ENCODE measurements at regions not wholly inside any gene's neighbourhood (a gene's known extent, or its start where the extent isn't known, plus 50 kb on each side); places are given as distances from the start of the nearest gene placed in this dataset.
"Not testable (repeated sequence)": the region's sequence is repeated elsewhere in the genome, so short reads cannot be mapped to it uniquely, and the experiment has no call there.

DNA sequence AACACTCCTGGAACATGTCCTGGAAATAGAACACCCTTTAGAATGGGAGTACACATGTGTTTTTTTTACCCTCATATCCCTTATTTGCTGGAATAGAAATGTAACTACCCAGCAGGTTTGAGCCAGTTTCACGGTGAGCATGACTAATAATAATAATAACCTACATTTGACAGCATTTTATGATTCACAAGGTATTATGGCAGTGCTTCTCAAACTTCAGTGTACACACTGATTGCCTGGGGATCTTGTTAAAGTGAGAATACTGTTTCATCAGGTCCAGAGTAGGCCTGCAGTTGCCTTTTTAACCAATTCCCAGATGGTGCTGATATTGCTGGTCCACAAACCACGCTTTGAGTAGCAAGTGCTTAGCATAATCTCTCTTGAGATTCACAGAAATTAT is 63.9 kb downstream of the NFKBIZ start:
- WGBS, result 100% methylated on average over 2 of the region's 2 CpGs
- no peak overlapping the region for H3K27ac ChIP-seq (ENCODE audit: low read depth, low read length)
- H3K36me3 ChIP-seq (ENCODE audit: insufficient read depth, low read length), result no peaks in the 10 kb centered on the region
- no peaks in the 10 kb centered on the region for H3K27me3 ChIP-seq (ENCODE audit: insufficient read depth, low read length)
- H3K9ac ChIP-seq (ENCODE audit: low read depth, low read length), result no peak overlapping the region
- H3K4me1 ChIP-seq (ENCODE audit: insufficient read depth, low read length), result no peaks in the 10 kb centered on the region
- H3K4me3 ChIP-seq (ENCODE audit: low read length), result no peak overlapping the region
- H3K9me3 ChIP-seq (ENCODE audit: insufficient read depth, low read depth, low read length), result no peaks in the 10 kb centered on the region

DNA sequence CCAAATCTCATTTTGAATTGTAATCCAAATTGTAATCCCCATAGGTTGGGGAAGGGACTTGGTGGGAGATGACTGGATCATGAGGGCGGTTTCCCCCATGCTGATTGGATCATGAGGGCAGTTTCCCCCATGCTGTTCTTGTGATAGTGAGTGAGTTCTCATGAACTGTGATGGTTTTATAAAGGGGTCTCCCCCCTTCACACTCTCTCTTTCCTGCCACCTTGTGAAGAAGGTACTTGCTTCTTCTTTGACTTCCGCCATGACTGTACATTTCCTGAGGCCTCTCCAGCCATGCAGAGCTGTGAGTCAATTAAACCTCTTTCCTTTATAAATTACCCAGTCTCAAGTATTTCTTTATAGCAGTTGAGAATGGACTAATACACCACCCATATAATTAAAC is 68.4 kb downstream of the NFKBIZ start:
- 98% methylated on average over 2 of the region's 2 CpGs for WGBS
- not testable (repeated sequence) for H3K9me3 ChIP-seq (ENCODE audit: insufficient read depth, low read depth, low read length); H3K4me3 ChIP-seq (ENCODE audit: low read length); H3K27ac ChIP-seq (ENCODE audit: low read depth, low read length); H3K36me3 ChIP-seq (ENCODE audit: insufficient read depth, low read length); H3K9ac ChIP-seq (ENCODE audit: low read depth, low read length); H3K4me1 ChIP-seq (ENCODE audit: insufficient read depth, low read length); H3K27me3 ChIP-seq (ENCODE audit: insufficient read depth, low read length)

GRCh38 chr3:101922151-101922725 is 72.9 kb downstream of the NFKBIZ start:
- H3K36me3 ChIP-seq (ENCODE audit: insufficient read depth, low read length); H3K27ac ChIP-seq (ENCODE audit: low read depth, low read length); H3K9me3 ChIP-seq (ENCODE audit: insufficient read depth, low read depth, low read length); H3K27me3 ChIP-seq (ENCODE audit: insufficient read depth, low read length); H3K4me3 ChIP-seq (ENCODE audit: low read length); H3K9ac ChIP-seq (ENCODE audit: low read depth, low read length): not testable (repeated sequence)
- H3K4me1 ChIP-seq (ENCODE audit: insufficient read depth, low read length), result peaks cover 11% of the 10 kb centered on the region; the same call in 1 of the 2 replicates
- 94% methylated on average over 3 of the region's 3 CpGs for WGBS

DNA sequence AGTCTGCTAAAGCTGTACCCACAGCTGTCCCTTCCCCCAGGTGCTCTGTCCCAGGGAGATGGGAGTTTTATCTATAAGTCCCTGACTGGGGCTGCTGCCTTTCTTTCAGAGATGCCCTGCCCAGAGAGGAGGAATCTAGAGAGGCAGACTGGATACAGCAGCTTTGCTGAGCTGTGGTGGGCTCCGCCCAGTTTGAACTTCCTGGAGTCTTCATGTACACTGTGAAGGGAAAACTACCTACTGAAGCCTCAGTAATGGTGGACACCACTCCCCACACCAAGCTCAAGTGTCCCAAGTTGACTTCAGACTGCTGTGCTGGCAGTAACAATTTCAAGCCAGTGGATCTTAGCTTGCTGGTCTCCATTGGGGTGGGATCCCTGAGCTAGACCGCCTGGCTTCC is 75.3 kb downstream of the NFKBIZ start:
- not testable (repeated sequence) for H3K9me3 ChIP-seq (ENCODE audit: insufficient read depth, low read depth, low read length); H3K4me3 ChIP-seq (ENCODE audit: low read length); H3K27ac ChIP-seq (ENCODE audit: low read depth, low read length); H3K27me3 ChIP-seq (ENCODE audit: insufficient read depth, low read length); H3K36me3 ChIP-seq (ENCODE audit: insufficient read depth, low read length); H3K9ac ChIP-seq (ENCODE audit: low read depth, low read length)
- WGBS, result over 99% methylated on average over 2 of the region's 2 CpGs
- H3K4me1 ChIP-seq (ENCODE audit: insufficient read depth, low read length), result peaks cover 11% of the 10 kb centered on the region; the same call in 1 of the 2 replicates

- H3K4me1 ChIP-seq (ENCODE audit: insufficient read depth, low read length), result peaks cover 11% of the 10 kb centered on the region; the same call in 1 of the 2 replicates
- not testable (repeated sequence) for H3K27ac ChIP-seq (ENCODE audit: low read depth, low read length); H3K36me3 ChIP-seq (ENCODE audit: insufficient read depth, low read length); H3K27me3 ChIP-seq (ENCODE audit: insufficient read depth, low read length); H3K4me3 ChIP-seq (ENCODE audit: low read length); H3K9ac ChIP-seq (ENCODE audit: low read depth, low read length); H3K9me3 ChIP-seq (ENCODE audit: insufficient read depth, low read depth, low read length)
- 77% methylated on average over 1 of the region's 1 CpG for WGBS
Measured at GRCh38 chr3:101925124-101925523, 75.8 kb downstream of the NFKBIZ start.

DNA sequence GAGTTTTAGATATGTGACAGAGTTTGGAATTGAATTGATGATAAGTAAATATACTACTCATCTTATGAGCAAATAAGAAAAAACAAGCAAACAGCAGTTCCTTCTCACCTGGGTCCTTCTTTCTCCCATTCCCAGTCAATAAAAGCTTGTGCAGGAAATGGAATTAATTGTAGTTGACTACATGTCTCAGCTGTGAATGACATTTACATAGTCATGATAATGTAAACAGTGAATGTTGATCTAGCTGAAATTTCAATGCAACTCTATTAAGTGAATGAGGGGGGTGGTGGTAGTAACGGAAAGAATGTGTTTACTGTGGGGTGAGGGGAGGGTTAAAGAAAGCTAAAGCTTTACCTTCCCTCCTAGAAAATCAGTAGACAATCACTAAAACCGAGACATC is 76.2 kb downstream of the NFKBIZ start:
- Histone ChIP-seq H3K27me3 (ENCODE audit: insufficient read depth, low read length) (no peaks in the 10 kb centered on the region), H3K9me3 (ENCODE audit: insufficient read depth, low read depth, low read length) (no peaks in the 10 kb centered on the region), H3K4me1 (ENCODE audit: insufficient read depth, low read length) (peaks cover 11% of the 10 kb centered on the region; the same call in 1 of the 2 replicates), H3K4me3 (ENCODE audit: low read length) (no peak overlapping the region), H3K9ac (ENCODE audit: low read depth, low read length) (no peak overlapping the region), H3K36me3 (ENCODE audit: insufficient read depth, low read length) (no peaks in the 10 kb centered on the region), H3K27ac (ENCODE audit: low read depth, low read length) (no peak overlapping the region)
- WGBS, result 86% methylated on average over 1 of the region's 2 CpGs

DNA sequence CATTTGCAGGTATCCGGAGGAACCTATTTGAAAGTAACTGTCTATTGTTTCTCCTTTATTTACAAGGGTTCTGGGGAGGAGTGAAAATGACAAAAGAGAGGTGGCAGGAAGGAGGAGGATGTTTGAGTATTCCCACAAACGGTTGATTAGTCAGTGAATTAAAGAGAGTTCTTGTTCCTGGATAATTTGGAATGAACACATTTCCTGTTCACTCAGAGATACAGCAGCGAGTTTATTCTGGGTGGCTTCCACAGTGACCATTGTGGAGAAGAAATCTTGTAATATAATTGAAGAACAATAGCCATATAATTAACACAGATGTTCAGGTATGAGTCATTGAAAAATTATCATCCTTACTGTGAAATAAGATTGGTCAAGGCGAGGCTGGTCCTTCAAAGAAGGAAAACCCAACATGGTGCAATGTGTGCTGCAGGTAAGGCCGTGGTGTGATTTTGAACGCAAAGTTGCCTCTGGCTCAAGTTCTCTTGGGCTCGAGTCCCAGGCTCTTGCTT is 77.3 kb downstream of the NFKBIZ start:
- 77% methylated on average over 6 of the region's 7 CpGs for WGBS
- no peak overlapping the region for H3K4me3 ChIP-seq (ENCODE audit: low read length)
- H3K36me3 ChIP-seq (ENCODE audit: insufficient read depth, low read length), result no peaks in the 10 kb centered on the region
- no peaks in the 10 kb centered on the region for H3K9me3 ChIP-seq (ENCODE audit: insufficient read depth, low read depth, low read length)
- H3K4me1 ChIP-seq (ENCODE audit: insufficient read depth, low read length), result peaks cover 11% of the 10 kb centered on the region; the same call in 1 of the 2 replicates
- no peak overlapping the region for H3K9ac ChIP-seq (ENCODE audit: low read depth, low read length)
- no peak overlapping the region for H3K27ac ChIP-seq (ENCODE audit: low read depth, low read length)
- no peaks in the 10 kb centered on the region for H3K27me3 ChIP-seq (ENCODE audit: insufficient read depth, low read length)

DNA sequence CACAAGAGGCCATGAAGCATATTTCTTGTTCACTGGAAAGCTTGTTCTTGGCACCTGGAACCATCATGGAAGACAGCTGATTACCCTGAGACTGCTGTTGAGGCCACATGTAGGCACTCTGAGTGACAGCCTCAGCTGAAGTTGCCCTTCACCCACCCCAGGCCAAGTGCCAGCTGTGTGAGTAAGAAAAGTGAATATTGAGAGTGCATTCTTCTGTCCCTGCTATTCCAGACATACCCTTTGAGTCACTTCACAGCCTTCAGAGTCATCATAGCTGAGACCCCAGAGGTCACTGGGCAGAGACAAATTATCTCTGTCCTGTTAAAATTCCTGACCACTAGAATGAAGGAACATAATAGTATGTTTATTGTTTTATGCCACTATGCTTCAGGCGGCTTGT is 79.6 kb downstream of the NFKBIZ start:
- Histone ChIP-seq H3K9me3 (ENCODE audit: insufficient read depth, low read depth, low read length) (no peaks in the 10 kb centered on the region), H3K27ac (ENCODE audit: low read depth, low read length) (no peak overlapping the region), H3K4me1 (ENCODE audit: insufficient read depth, low read length) (peaks cover 11% of the 10 kb centered on the region; the same call in 1 of the 2 replicates), H3K36me3 (ENCODE audit: insufficient read depth, low read length) (no peaks in the 10 kb centered on the region), H3K9ac (ENCODE audit: low read depth, low read length) (no peak overlapping the region), H3K4me3 (ENCODE audit: low read length) (no peak overlapping the region), H3K27me3 (ENCODE audit: insufficient read depth, low read length) (no peaks in the 10 kb centered on the region)
- 91% methylated on average over 1 of the region's 1 CpG for WGBS

GRCh38 chr3:101931081-101931480 is 81.8 kb downstream of the NFKBIZ start:
- H3K27me3 ChIP-seq (ENCODE audit: insufficient read depth, low read length), result no peaks in the 10 kb centered on the region
- WGBS, result no CpG with 5 or more reads among the region's 1 CpG
- no peak overlapping the region for H3K9ac ChIP-seq (ENCODE audit: low read depth, low read length)
- H3K9me3 ChIP-seq (ENCODE audit: insufficient read depth, low read depth, low read length), result no peaks in the 10 kb centered on the region
- H3K4me1 ChIP-seq (ENCODE audit: insufficient read depth, low read length), result peaks cover 8% of the 10 kb centered on the region; the same call in 1 of the 2 replicates
- no peak overlapping the region for H3K27ac ChIP-seq (ENCODE audit: low read depth, low read length)
- H3K36me3 ChIP-seq (ENCODE audit: insufficient read depth, low read length), result no peaks in the 10 kb centered on the region
- H3K4me3 ChIP-seq (ENCODE audit: low read length), result no peak overlapping the region

DNA sequence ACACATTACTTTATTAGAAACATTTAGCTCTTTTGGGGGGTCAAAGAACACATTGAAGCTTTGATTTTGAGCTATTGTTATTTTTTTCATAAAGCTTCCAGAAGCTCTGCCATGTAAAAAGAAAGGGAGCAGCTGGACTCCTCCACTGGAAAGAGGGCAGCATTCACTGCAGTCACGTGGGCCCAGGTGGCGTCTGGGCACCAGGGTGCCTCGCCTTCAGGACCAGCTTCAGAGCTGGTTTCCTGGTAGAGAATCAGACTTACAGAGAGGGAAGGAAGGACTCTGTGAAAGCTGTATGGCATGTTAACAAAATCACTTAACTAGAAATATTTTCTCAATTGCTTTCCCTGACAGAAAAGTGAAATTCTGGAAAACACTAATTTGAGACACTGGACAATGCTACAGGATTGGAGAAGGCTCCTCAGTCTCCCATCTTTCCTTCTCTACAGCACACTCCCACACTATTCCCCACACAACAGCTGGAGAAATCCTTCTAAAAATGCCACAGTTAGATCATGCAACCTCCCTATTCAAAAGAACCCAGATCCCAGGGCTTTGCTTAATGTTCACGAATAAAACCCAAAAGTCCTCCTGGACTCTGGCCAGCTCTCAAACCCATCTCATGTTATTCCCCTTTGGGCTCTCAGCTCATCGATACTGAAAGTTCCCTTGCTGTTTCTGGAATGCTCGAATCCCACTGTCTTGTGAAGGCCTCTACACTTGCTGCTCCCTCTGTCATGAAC is 83.2 kb downstream of the NFKBIZ start:
- H3K9me3 ChIP-seq (ENCODE audit: insufficient read depth, low read depth, low read length), result no peaks in the 10 kb centered on the region
- 90% methylated on average over 6 of the region's 6 CpGs for WGBS
- H3K4me3 ChIP-seq (ENCODE audit: low read length), result no peak overlapping the region
- H3K27ac ChIP-seq (ENCODE audit: low read depth, low read length), result no peak overlapping the region
- no peaks in the 10 kb centered on the region for H3K36me3 ChIP-seq (ENCODE audit: insufficient read depth, low read length)
- no peaks in the 10 kb centered on the region for H3K4me1 ChIP-seq (ENCODE audit: insufficient read depth, low read length)
- H3K27me3 ChIP-seq (ENCODE audit: insufficient read depth, low read length), result no peaks in the 10 kb centered on the region
- no peak overlapping the region for H3K9ac ChIP-seq (ENCODE audit: low read depth, low read length)

DNA sequence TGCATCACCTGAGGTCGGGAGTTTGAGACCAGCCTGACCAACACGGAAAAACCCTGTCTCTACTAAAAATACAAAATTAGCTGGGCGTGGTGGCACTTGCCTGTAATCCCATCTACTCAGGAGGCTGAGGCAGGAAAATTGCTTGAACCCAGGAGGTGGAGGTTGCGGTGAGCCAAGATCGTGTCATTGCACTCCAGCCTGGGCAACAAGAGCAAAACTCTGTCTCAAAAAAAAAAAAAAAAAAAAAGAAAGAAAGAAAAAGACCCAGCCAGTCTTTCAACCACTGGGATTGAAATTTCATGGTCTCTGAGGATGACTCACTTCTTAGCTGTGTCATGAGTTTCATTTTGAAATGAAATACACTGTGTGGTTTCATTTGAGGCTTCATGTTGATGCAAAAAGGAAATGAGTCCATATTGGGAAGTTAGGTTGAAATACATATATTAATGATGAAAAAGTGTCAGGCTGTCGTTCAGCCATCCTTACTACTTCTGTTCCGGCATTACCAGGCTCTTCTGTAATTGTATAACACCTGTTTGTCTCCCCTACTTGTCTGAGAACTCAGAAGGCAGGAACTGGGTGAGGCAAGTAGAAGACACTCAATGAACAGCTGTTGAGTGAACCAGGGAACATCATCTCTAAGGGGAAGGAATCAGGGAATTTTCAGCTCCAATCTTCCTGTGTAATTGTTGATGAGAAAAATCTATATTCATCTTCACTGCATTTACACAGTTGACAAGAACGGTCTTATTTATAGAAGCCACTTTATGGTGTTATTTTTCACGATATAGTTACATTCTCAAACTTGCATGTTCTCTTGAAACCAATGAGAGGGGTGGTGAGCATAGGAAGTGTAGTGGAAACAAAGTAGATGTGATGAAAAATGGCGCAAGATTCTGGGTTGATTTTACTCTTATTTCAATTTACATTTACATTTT is 87.4 kb downstream of the NFKBIZ start:
- 94% methylated on average over 8 of the region's 10 CpGs for WGBS
- Histone ChIP-seq H3K9ac (ENCODE audit: low read depth, low read length) (no peak overlapping the region), H3K4me3 (ENCODE audit: low read length) (no peak overlapping the region), H3K27ac (ENCODE audit: low read depth, low read length) (no peak overlapping the region), H3K27me3 (ENCODE audit: insufficient read depth, low read length) (no peaks in the 10 kb centered on the region), H3K9me3 (ENCODE audit: insufficient read depth, low read depth, low read length) (no peaks in the 10 kb centered on the region), H3K4me1 (ENCODE audit: insufficient read depth, low read length) (0 out of 2 replicates have a peak, but pooled peaks cover 2% of the 10 kb centered on the region), H3K36me3 (ENCODE audit: insufficient read depth, low read length) (no peaks in the 10 kb centered on the region)
